Sigmoid colon (tissue), 6 donors: ENCODE measurements at regions not wholly inside any gene's neighbourhood (a gene's known extent, or its start where the extent isn't known, plus 50 kb on each side); places are given as distances from the start of the nearest gene placed in this dataset.

ENCODE experiments used
- DNase-seq: peaks from one replicate; pipeline ENCODE4 v3.0.0-alpha.2; 2019
- H3K27ac ChIP-seq, 4 donors: fragments of 200-600 bp; sonication (generic); one replicate each; pipeline ENCODE4 v1.5.1; 2016 to 2019; ENCODE audit warnings: mild to moderate bottlenecking in 1 of 4
- H3K27me3 ChIP-seq, 3 donors: fragments of 200-600 bp; sonication (generic); one replicate each; pipeline ENCODE4 v1.5.1; 2019; ENCODE audit warnings: mild to moderate bottlenecking in 1 of 3
- H3K36me3 ChIP-seq, 4 donors: fragments of 200-600 bp; sonication (generic); one replicate each; pipeline ENCODE4 v1.5.1; 2016 to 2019
- H3K4me1 ChIP-seq, 4 donors: fragments of 200-600 bp; sonication (generic); one replicate each; pipeline ENCODE4 v1.5.1; 2017 to 2019
- H3K4me3 ChIP-seq, 4 donors: fragments of 200-600 bp; sonication (generic); one replicate each; pipeline ENCODE4 v1.5.1; 2017 to 2019; ENCODE audit warnings: mild to moderate bottlenecking in 2 of 4, moderate library complexity in 1 of 4
- H3K9me3 ChIP-seq, 4 donors: fragments of 200-600 bp in 3 of 4; sonication (generic) in 3 of 4; one replicate each; pipeline versions ENCODE4 v1.5.1 to v1.6.1; 2013 to 2019
- EP300 ChIP-seq, 4 donors: sonication (generic); formaldehyde crosslinking; IDR thresholded peaks; one replicate each; pipeline ENCODE4 v1.6.1; 2017; ENCODE audit warnings: antibody characterized with exemption in 4 of 4
- POLR2A ChIP-seq, 2 donors: fragments of 450-650 bp; IDR thresholded peaks; one replicate each; pipeline ENCODE4 v1.6.1; 2016; ENCODE audit warnings: antibody characterized with exemption in 2 of 2, mild to moderate bottlenecking in 2 of 2, moderate library complexity in 2 of 2
- POLR2AphosphoS5 ChIP-seq, 4 donors: sonication (generic); formaldehyde crosslinking; IDR thresholded peaks; one replicate each; pipeline ENCODE4 v1.6.1; 2017; ENCODE audit warnings: antibody characterized with exemption in 4 of 4
- WGBS, 2 donors: extraction: QIAGEN DNeasy Blood & Tissue Kit; methylation state at CpG; one replicate each; pipeline ENCODE4 v1.1.7; 2013; 5-methylcytosine and 5-hydroxymethylcytosine counted together
- intact Hi-C: fragments of 100-400 bp; cut with DNase I; formaldehyde crosslinking; loops from one replicate; pipeline ENCODE4 v1.15.1; 2023
- TF ChIP-seq, protein P1 (sequence below), 4 experiments: fragments of 450-650 bp in 3 of 4; fragments of 200-600 bp in 1 of 4; IDR thresholded peaks; one replicate each; pipeline ENCODE4 v1.5.1; 2016 to 2019; ENCODE audit warnings: antibody characterized with exemption in 4 of 4, mild to moderate bottlenecking in 3 of 4, moderate library complexity in 2 of 4
- donor health status: healthy with polysubstance abuse.
- donor health status: healthy.

GRCh38 chr2:84280873-84281272 lies 178.2 kb downstream of the SUCLG1 start:
- no peak overlapping the region for H3K27ac ChIP-seq
- intact Hi-C loops, result no loop called here
- no peaks in the 10 kb centered on the region for H3K9me3 ChIP-seq
- H3K4me3 ChIP-seq, result no peak overlapping the region
- no peaks in the 10 kb centered on the region for H3K36me3 ChIP-seq
- no peak for DNase-seq
- H3K27me3 ChIP-seq, result no peaks in the 10 kb centered on the region
- H3K4me1 ChIP-seq, result no peaks in the 10 kb centered on the region
- 87 to 93% methylated on average over 1 of the region's 1 CpG for WGBS, 2 donors
- TF ChIP-seq EP300 (IDR thresholded peaks at IDR 0.05), result no peak
- no peak for TF ChIP-seq POLR2AphosphoS5 (IDR thresholded peaks at IDR 0.05)
- no peak for TF ChIP-seq POLR2A (IDR thresholded peaks at IDR 0.05)
- TF ChIP-seq, protein P1, sequence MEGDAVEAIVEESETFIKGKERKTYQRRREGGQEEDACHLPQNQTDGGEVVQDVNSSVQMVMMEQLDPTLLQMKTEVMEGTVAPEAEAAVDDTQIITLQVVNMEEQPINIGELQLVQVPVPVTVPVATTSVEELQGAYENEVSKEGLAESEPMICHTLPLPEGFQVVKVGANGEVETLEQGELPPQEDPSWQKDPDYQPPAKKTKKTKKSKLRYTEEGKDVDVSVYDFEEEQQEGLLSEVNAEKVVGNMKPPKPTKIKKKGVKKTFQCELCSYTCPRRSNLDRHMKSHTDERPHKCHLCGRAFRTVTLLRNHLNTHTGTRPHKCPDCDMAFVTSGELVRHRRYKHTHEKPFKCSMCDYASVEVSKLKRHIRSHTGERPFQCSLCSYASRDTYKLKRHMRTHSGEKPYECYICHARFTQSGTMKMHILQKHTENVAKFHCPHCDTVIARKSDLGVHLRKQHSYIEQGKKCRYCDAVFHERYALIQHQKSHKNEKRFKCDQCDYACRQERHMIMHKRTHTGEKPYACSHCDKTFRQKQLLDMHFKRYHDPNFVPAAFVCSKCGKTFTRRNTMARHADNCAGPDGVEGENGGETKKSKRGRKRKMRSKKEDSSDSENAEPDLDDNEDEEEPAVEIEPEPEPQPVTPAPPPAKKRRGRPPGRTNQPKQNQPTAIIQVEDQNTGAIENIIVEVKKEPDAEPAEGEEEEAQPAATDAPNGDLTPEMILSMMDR (IDR thresholded peaks at IDR 0.05), result no peak

GRCh38 chr2:84278386-84278785 lies 180.7 kb downstream of the SUCLG1 start:
- 71 to 88% methylated on average over 2 of the region's 2 CpGs for WGBS, 2 donors
- DNase-seq, result no peak
- Histone ChIP-seq H3K9me3 (no peaks in the 10 kb centered on the region), H3K27me3 (no peaks in the 10 kb centered on the region), H3K27ac (no peak overlapping the region), H3K4me1 (no peaks in the 10 kb centered on the region), H3K36me3 (no peaks in the 10 kb centered on the region), H3K4me3 (no peak overlapping the region)
- intact Hi-C loops, result no loop called here
- TF ChIP-seq POLR2AphosphoS5 (IDR thresholded peaks at IDR 0.05), result no peak
- TF ChIP-seq, protein P1 (IDR thresholded peaks at IDR 0.05), result no peak
- TF ChIP-seq EP300 (IDR thresholded peaks at IDR 0.05), result no peak
- TF ChIP-seq POLR2A (IDR thresholded peaks at IDR 0.05), result no peak

GRCh38 chr2:84276590-84277255 lies 182.4 kb downstream of the SUCLG1 start:
- intact Hi-C loops, result no loop called here
- Histone ChIP-seq H3K36me3 (no peaks in the 10 kb centered on the region), H3K4me1 (no peaks in the 10 kb centered on the region), H3K4me3 (no peak overlapping the region), H3K27me3 (no peaks in the 10 kb centered on the region), H3K27ac (no peak overlapping the region), H3K9me3 (no peaks in the 10 kb centered on the region)
- DNase-seq, result no peak
- TF ChIP-seq POLR2AphosphoS5 (IDR thresholded peaks at IDR 0.05) (no peak), POLR2A (IDR thresholded peaks at IDR 0.05) (no peak), EP300 (IDR thresholded peaks at IDR 0.05) (no peak)
- TF ChIP-seq, protein P1 (IDR thresholded peaks at IDR 0.05), result no peak

- H3K4me3 ChIP-seq, result no peak overlapping the region
- H3K4me1 ChIP-seq, result no peaks in the 10 kb centered on the region
- 85 to 88% methylated on average over 7 of the region's 7 CpGs for WGBS, 2 donors
- TF ChIP-seq, protein P1 (IDR thresholded peaks at IDR 0.05), result no peak
- no peak for TF ChIP-seq POLR2AphosphoS5 (IDR thresholded peaks at IDR 0.05)
- no peak for TF ChIP-seq POLR2A (IDR thresholded peaks at IDR 0.05)
- no peak for DNase-seq
- H3K27me3 ChIP-seq, result no peaks in the 10 kb centered on the region
- H3K9me3 ChIP-seq, result no peaks in the 10 kb centered on the region
- no peaks in the 10 kb centered on the region for H3K36me3 ChIP-seq
- H3K27ac ChIP-seq, result no peak overlapping the region
- intact Hi-C loops, result no loop called here
Observed at GRCh38 chr2:84273406-84273805, 185.7 kb downstream of the SUCLG1 start.

- no peak overlapping the region for H3K4me3 ChIP-seq
- 54 to 65% methylated on average over 3 of the region's 3 CpGs for WGBS, 2 donors
Observed at GRCh38 chr2:84271977-84272376, 187.1 kb downstream of the SUCLG1 start.

More at GRCh38 chr2:84271977-84272376, 187.1 kb downstream of the SUCLG1 start:
- TF ChIP-seq, protein P1 (IDR thresholded peaks at IDR 0.05), result no peak
- TF ChIP-seq EP300 (IDR thresholded peaks at IDR 0.05) (no peak), POLR2A (IDR thresholded peaks at IDR 0.05) (no peak), POLR2AphosphoS5 (IDR thresholded peaks at IDR 0.05) (no peak)
- Histone ChIP-seq H3K4me1 (no peaks in the 10 kb centered on the region), H3K9me3 (no peaks in the 10 kb centered on the region), H3K36me3 (no peaks in the 10 kb centered on the region), H3K27me3 (no peaks in the 10 kb centered on the region), H3K27ac (no peak overlapping the region)
- intact Hi-C loops, result no loop called here
- no peak for DNase-seq
